ENCODE measurements at regions not wholly inside any gene's neighbourhood (a gene's known extent, or its start where the extent isn't known, plus 50 kb on each side); places are given as distances from the start of the nearest gene placed in this dataset.

DNA sequence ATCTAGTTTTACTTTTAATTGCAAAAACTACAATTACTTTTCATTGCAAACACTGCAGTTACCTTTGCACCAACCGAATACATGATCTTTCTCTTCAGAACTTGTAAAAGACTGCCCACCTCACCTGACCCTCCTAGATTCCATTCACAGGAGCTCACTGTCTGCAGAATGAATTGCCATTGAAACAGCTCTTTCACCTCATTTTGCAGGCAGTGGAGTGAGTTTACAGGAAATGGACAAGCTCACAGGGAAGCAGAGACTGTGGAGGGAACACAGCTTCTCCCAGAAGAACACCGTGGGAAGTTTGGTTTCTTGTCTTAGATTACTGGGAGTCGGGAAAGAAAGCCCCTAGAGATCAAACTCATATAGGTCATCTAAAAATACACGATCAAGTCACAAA is 439.7 kb upstream of the RBFOX1 start:
- DNase-seq (ENCODE audit: low spot score) = no peak
- TF ChIP-seq, protein P1, sequence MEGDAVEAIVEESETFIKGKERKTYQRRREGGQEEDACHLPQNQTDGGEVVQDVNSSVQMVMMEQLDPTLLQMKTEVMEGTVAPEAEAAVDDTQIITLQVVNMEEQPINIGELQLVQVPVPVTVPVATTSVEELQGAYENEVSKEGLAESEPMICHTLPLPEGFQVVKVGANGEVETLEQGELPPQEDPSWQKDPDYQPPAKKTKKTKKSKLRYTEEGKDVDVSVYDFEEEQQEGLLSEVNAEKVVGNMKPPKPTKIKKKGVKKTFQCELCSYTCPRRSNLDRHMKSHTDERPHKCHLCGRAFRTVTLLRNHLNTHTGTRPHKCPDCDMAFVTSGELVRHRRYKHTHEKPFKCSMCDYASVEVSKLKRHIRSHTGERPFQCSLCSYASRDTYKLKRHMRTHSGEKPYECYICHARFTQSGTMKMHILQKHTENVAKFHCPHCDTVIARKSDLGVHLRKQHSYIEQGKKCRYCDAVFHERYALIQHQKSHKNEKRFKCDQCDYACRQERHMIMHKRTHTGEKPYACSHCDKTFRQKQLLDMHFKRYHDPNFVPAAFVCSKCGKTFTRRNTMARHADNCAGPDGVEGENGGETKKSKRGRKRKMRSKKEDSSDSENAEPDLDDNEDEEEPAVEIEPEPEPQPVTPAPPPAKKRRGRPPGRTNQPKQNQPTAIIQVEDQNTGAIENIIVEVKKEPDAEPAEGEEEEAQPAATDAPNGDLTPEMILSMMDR (IDR thresholded peaks at IDR 0.05; ENCODE audit: extremely low read depth, missing control alignments) = no peak

DNA sequence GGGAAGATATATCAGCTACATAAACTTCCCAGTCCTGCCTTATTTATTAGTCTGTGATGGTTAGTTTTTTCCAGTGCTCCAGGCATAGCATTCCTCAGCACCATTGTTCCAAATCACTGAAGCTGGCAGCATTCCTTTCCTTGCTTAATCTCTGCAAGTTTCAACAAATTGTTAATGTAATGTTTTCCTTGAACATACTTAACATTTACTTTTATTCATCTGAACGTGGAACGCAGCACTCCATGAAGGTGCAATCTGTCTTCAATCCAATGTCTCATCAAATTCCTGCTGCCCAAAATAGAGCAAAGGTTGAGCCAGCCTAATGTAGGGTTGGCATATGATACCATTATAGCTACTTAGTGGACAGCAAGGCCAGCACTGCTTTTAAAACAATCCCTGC is 441.1 kb upstream of the RBFOX1 start:
- TF ChIP-seq, protein P1 (IDR thresholded peaks at IDR 0.05; ENCODE audit: extremely low read depth, missing control alignments) = no peak
- DNase-seq (ENCODE audit: low spot score) = no peak

DNA sequence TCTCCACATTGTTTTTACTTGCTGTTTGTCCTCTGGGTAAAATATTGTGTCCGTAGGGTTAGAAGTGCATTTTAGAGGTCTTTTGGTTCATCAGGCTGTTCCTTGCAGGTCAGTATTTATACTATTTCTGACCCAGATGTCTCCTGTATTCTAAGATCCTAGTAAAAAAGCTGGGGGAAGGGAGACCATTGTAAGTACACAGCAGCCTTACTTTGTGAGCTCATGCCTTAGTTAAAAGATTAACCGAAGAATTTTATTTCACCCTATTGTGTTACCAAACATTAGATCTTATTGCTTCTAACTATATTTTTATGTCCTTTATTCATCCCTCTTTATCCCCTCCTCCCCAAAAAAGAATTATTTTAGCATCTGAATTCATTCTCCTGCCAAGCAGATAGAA is 444.1 kb upstream of the RBFOX1 start:
- no peak for DNase-seq (ENCODE audit: low spot score)

DNA sequence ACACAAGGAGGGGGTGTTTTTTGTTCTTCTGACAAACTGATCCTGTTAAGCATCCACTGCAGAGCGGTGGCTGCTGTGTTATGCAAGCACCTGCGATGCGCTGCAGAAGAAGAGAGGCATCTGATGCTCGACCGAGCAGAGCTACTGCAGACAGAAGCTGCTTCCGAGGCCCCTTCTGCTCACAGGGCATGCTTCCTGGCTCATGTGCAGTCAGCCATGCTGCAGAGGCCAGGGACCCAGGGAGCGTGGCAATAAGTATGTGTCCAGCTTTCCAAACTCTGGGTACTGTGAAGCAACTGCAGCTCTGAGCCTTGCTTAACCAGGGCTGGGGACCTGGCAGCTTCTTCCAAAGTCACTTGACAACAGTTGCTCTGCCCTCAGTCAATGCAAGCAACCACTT is 448.6 kb upstream of the RBFOX1 start:
- TF ChIP-seq, protein P1 (IDR thresholded peaks at IDR 0.05; ENCODE audit: extremely low read depth, missing control alignments) = no peak
- no peak for DNase-seq (ENCODE audit: low spot score)

More for the DNA sequence above, 444.1 kb upstream of the RBFOX1 start:
- TF ChIP-seq, protein P1 (IDR thresholded peaks at IDR 0.05; ENCODE audit: extremely low read depth, missing control alignments) = no peak

DNA sequence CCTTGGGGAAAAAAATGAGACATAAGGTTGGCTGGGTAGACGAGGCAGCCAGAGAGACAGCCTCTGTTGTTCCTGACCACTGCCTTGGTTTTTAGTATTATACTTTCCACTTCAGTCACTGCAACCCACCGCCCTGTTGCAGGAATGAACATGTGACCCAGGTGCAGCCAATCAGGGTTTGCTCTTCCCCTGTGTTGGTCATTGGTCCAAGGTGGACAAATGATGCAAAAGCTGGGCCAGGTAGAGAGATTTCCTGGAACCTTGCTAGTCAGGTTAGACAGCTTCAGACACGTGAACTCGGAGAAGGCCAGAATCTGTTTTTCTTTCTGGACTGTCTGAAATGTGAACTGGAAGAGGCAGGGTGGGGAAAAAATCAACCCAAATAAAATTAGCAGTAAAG is 452.4 kb upstream of the RBFOX1 start:
- TF ChIP-seq, protein P1 (IDR thresholded peaks at IDR 0.05; ENCODE audit: extremely low read depth, missing control alignments) = no peak
- no peak for DNase-seq (ENCODE audit: low spot score)

DNA sequence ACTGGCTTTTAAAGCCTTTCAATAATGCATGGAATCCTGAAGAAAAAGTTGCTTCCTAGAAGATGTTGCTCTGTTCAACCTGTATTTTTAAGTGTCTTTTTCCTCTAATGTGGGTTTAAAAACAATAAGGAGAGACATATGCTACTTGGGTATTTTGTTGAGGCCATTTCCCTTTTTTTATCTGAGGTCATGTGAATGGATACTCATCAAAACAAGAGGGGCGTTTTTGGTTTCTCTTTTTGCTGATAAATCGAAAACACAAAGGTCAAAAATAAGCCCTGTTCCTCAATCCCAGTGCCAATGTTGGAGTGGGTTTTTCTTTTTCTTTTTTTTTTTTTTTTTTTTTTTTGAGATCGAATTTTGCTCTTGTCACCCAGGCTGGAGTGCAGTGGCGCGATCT is 468.0 kb upstream of the RBFOX1 start:
- no peak for DNase-seq (ENCODE audit: low spot score)
- TF ChIP-seq, protein P1 (IDR thresholded peaks at IDR 0.05; ENCODE audit: extremely low read depth, missing control alignments) = no peak

DNA sequence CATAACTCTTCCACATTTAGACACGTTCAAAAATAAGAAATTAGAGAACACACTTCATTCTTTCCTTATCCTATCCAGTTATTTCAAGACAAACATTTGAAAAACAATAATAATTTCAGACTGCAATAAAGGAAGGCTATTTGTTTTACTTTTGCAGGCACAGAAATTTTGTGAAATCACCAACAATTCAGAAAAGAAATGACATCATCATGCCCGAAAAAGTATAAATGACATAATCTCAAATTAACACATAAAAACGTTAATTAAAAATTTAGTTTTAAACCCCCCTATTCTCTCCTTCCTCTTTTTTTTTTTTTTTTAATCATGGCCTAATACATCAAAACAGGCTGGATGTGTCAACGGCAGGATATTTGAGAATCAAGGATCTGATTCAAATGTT is 468.4 kb upstream of the RBFOX1 start:
- TF ChIP-seq, protein P1 (IDR thresholded peaks at IDR 0.05; ENCODE audit: extremely low read depth, missing control alignments) = no peak

More for the DNA sequence above, 468.4 kb upstream of the RBFOX1 start:
- no peak for DNase-seq (ENCODE audit: low spot score)

Data from GM20000 (cell line).